ENCODE measurements at regions not wholly inside any gene's neighbourhood (a gene's known extent, or its start where the extent isn't known, plus 50 kb on each side); places are given as distances from the start of the nearest gene placed in this dataset.

DNA sequence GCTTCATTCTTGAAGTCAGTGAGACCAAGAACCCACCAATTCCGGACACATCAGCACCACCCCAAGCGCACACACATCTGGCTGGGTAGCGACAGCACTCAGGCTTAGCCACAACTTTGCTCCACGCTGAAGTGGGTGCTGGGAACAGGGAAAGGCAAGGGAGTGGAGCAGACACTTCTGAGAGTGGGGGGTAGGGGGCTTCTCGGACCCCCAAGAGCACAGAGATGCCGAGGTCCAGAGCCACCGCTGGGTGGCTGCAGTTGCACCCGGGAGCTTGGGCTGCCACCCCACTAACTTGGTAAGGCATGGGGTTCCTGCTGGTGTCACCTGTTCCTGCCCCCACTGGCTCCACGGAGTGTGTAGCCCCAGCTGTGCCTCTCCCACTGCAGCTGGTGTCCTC lies 225.3 kb upstream of the RIOK2 start:
- TF ChIP-seq, protein P1, sequence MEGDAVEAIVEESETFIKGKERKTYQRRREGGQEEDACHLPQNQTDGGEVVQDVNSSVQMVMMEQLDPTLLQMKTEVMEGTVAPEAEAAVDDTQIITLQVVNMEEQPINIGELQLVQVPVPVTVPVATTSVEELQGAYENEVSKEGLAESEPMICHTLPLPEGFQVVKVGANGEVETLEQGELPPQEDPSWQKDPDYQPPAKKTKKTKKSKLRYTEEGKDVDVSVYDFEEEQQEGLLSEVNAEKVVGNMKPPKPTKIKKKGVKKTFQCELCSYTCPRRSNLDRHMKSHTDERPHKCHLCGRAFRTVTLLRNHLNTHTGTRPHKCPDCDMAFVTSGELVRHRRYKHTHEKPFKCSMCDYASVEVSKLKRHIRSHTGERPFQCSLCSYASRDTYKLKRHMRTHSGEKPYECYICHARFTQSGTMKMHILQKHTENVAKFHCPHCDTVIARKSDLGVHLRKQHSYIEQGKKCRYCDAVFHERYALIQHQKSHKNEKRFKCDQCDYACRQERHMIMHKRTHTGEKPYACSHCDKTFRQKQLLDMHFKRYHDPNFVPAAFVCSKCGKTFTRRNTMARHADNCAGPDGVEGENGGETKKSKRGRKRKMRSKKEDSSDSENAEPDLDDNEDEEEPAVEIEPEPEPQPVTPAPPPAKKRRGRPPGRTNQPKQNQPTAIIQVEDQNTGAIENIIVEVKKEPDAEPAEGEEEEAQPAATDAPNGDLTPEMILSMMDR (IDR thresholded peaks at IDR 0.05; ENCODE audit: low read length), result no peak
- TF ChIP-seq EZH2 (IDR thresholded peaks at IDR 0.05; ENCODE audit: borderline replicate concordance, low read length), result no peak

Measured in OCI-LY1 (cell line).